GM19238 (cell line): ENCODE measurements at regions not wholly inside any gene's neighbourhood (a gene's known extent, or its start where the extent isn't known, plus 50 kb on each side); places are given as distances from the start of the nearest gene placed in this dataset.
"Not testable (repeated sequence)": the region's sequence is repeated elsewhere in the genome, so short reads cannot be mapped to it uniquely, and the experiment has no call there.

Experiments
- DNase-seq: peaks from one replicate; pipeline ENCODE4 v3.0.0; 2011; ENCODE audit warnings: low spot score; ENCODE audit not compliant: insufficient read length

GRCh38 chr5:90071656-90072055 is 337.9 kb downstream of the CETN3 start:
- DNase-seq: no peak

- no peak for DNase-seq
Observed at GRCh38 chr5:90071066-90071465, 338.5 kb downstream of the CETN3 start.

- DNase-seq: no peak
Observed at GRCh38 chr5:90066920-90067319, 342.6 kb downstream of the CETN3 start.

GRCh38 chr5:90056911-90057705 is 352.4 kb downstream of the CETN3 start:
- no peak for DNase-seq

GRCh38 chr5:90055831-90056328 is 353.7 kb downstream of the CETN3 start:
- no peak for DNase-seq

GRCh38 chr5:90054612-90055011 is 354.9 kb downstream of the CETN3 start:
- DNase-seq: no peak

- no peak for DNase-seq
Observed at GRCh38 chr5:90051756-90052155, 357.8 kb downstream of the CETN3 start.

- no peak for DNase-seq
Observed at GRCh38 chr5:90050103-90050502, 359.5 kb downstream of the CETN3 start.

- DNase-seq: no peak
Observed at GRCh38 chr5:90047113-90047512, 362.4 kb downstream of the CETN3 start.

GRCh38 chr5:90040082-90040481 is 369.5 kb downstream of the CETN3 start:
- not testable (repeated sequence) for DNase-seq

- DNase-seq: no peak
Observed at GRCh38 chr5:90037646-90038045, 371.9 kb downstream of the CETN3 start.

GRCh38 chr5:90022711-90023053 is 386.9 kb downstream of the CETN3 start:
- DNase-seq: no peak

- DNase-seq: no peak
Observed at GRCh38 chr5:90022002-90022710, 387.4 kb downstream of the CETN3 start.

- DNase-seq: no peak
Observed at GRCh38 chr5:90020575-90021538, 388.7 kb downstream of the CETN3 start.

GRCh38 chr5:90017239-90017638 is 392.3 kb downstream of the CETN3 start:
- no peak for DNase-seq

- no peak for DNase-seq
Observed at GRCh38 chr5:90015584-90016018, 394.0 kb downstream of the CETN3 start.

- DNase-seq: no peak
Observed at GRCh38 chr5:90014420-90014819, 395.1 kb downstream of the CETN3 start.

GRCh38 chr5:90000351-90000750 is 409.2 kb downstream of the CETN3 start:
- no peak for DNase-seq

GRCh38 chr5:89998519-89999305 is 410.8 kb downstream of the CETN3 start:
- no peak for DNase-seq

- no peak for DNase-seq
Observed at GRCh38 chr5:89996890-89997289, 412.7 kb downstream of the CETN3 start.

- no peak for DNase-seq
Observed at GRCh38 chr5:89996335-89996734, 413.2 kb downstream of the CETN3 start.
